ENCODE measurements at regions not wholly inside any gene's neighbourhood (a gene's known extent, or its start where the extent isn't known, plus 50 kb on each side); places are given as distances from the start of the nearest gene placed in this dataset.
"Not testable (repeated sequence)": the region's sequence is repeated elsewhere in the genome, so short reads cannot be mapped to it uniquely, and the experiment has no call there.

GRCh38 chr2:124986870-124987269 lies 961.8 kb downstream of the CNTNAP5 start:
- TF ChIP-seq EZH2 (IDR thresholded peaks at IDR 0.05; ENCODE audit: borderline replicate concordance, low read length); CTCF (conservative IDR thresholded peaks at IDR 0.05 in 1 of 2, IDR thresholded peaks at IDR 0.05 in 1 of 2; ENCODE audit: extremely low read depth in 1 of 2, insufficient read depth in 1 of 2, low read depth in 1 of 2, low read length in 2 of 2): not testable (repeated sequence)
